Neuronal stem cell (in vitro differentiated cells): ENCODE measurements at regions not wholly inside any gene's neighbourhood (a gene's known extent, or its start where the extent isn't known, plus 50 kb on each side); places are given as distances from the start of the nearest gene placed in this dataset.

ENCODE experiments used
- DNase-seq: peaks from one replicate; pipeline ENCODE4 v3.0.0-alpha.2; 2013; ENCODE audit warnings: low spot score
- H2AFZ ChIP-seq: one replicate; pipeline ENCODE4 v1.6.1; 2013; ENCODE audit warnings: mild to moderate bottlenecking, low read length, inconsistent platforms
- H2AK5ac ChIP-seq: 2 replicates; pipeline ENCODE4 v1.6.1; 2013; ENCODE audit warnings: low read depth, mild to moderate bottlenecking, inconsistent platforms, low read length, moderate library complexity, mixed read lengths
- H2BK120ac ChIP-seq: 2 replicates; pipeline ENCODE4 v1.6.1; 2013; ENCODE audit warnings: low read depth, mild to moderate bottlenecking, inconsistent platforms, low read length, moderate library complexity, mixed read lengths
- H2BK12ac ChIP-seq: one replicate; pipeline ENCODE4 v1.6.1; 2013; ENCODE audit warnings: low read length, inconsistent platforms
- H2BK15ac ChIP-seq: 2 replicates; pipeline ENCODE4 v1.6.1; 2013; ENCODE audit warnings: mild to moderate bottlenecking, low read length, inconsistent platforms, mixed read lengths
- H2BK5ac ChIP-seq: one replicate; pipeline ENCODE4 v1.6.1; 2013; ENCODE audit warnings: inconsistent platforms, mild to moderate bottlenecking, low read length, moderate library complexity
- H3K14ac ChIP-seq: one replicate; pipeline ENCODE4 v1.6.1; 2013; ENCODE audit warnings: low read length, inconsistent platforms
- H3K18ac ChIP-seq: 2 replicates; pipeline ENCODE4 v1.6.1; 2013; ENCODE audit warnings: low read length, inconsistent platforms
- H3K23ac ChIP-seq: 2 replicates; pipeline ENCODE4 v1.6.1; 2013; ENCODE audit warnings: low read depth, mild to moderate bottlenecking, mixed read lengths, low read length, inconsistent platforms; ENCODE audit not compliant: poor library complexity
- H3K27ac ChIP-seq: replicated peaks from 3 replicates; pipeline ENCODE4 v1.5.1; 2013; ENCODE audit warnings: low read length, inconsistent platforms
- H3K27me3 ChIP-seq, 3 experiments: 2 replicates each; pipeline ENCODE4 v1.6.1; 2013; ENCODE audit warnings: low read length in 3 of 3, mild to moderate bottlenecking in 2 of 3, inconsistent platforms in 1 of 3, low read depth in 1 of 3, mixed read lengths in 1 of 3, moderate library complexity in 1 of 3; ENCODE audit not compliant: control insufficient read depth in 3 of 3, insufficient read depth in 3 of 3
- H3K36me3 ChIP-seq, 2 donors: replicated peaks in 1 of 2; 2 replicates each; pipeline ENCODE4 v1.6.1; 2013; ENCODE audit warnings: low read length in 2 of 2; ENCODE audit not compliant: control insufficient read depth in 2 of 2, insufficient read depth in 2 of 2
- H3K4ac ChIP-seq: 2 replicates; pipeline ENCODE4 v1.6.1; 2013; ENCODE audit warnings: inconsistent platforms, mild to moderate bottlenecking, low read length, moderate library complexity
- H3K4me1 ChIP-seq, 2 donors: 1 replicate in 1 of 2; 2 replicates in 1 of 2; pipeline ENCODE4 v1.6.1; 2013; ENCODE audit warnings: low read length in 2 of 2, low read depth in 1 of 2; ENCODE audit not compliant: control insufficient read depth in 2 of 2, insufficient read depth in 1 of 2
- H3K4me2 ChIP-seq: one replicate; pipeline ENCODE4 v1.6.1; 2013; ENCODE audit warnings: mild to moderate bottlenecking, low read length, inconsistent platforms; ENCODE audit not compliant: insufficient read depth, poor library complexity, severe bottlenecking
- H3K4me3 ChIP-seq, 2 donors: 2 replicates each; pipeline ENCODE4 v1.5.1; 2013; ENCODE audit warnings: low read length in 2 of 2, mild to moderate bottlenecking in 2 of 2, inconsistent platforms in 1 of 2, moderate library complexity in 1 of 2
- H3K79me1 ChIP-seq: one replicate; pipeline ENCODE4 v1.6.1; 2013; ENCODE audit warnings: low read depth, mild to moderate bottlenecking, inconsistent platforms, low read length, moderate library complexity
- H3K9ac ChIP-seq: one replicate; pipeline ENCODE4 v1.6.1; 2013; ENCODE audit warnings: mild to moderate bottlenecking, low read depth, low read length, inconsistent platforms; ENCODE audit not compliant: poor library complexity
- H3K9me3 ChIP-seq, 2 donors: replicated peaks in 1 of 2; 2 replicates each; pipeline versions ENCODE3 to v1.6.1; 2013; ENCODE audit warnings: low read length in 2 of 2, mild to moderate bottlenecking in 2 of 2, inconsistent platforms in 1 of 2, low read depth in 1 of 2, mixed read lengths in 1 of 2, moderate library complexity in 1 of 2; ENCODE audit not compliant: control insufficient read depth in 2 of 2, insufficient read depth in 1 of 2
- H4K8ac ChIP-seq: one replicate; pipeline ENCODE4 v1.6.1; 2013; ENCODE audit warnings: low read depth, mild to moderate bottlenecking, inconsistent platforms, low read length, moderate library complexity
- H4K91ac ChIP-seq: one replicate; pipeline ENCODE4 v1.6.1; 2013; ENCODE audit warnings: low read length, low read depth, mild to moderate bottlenecking, inconsistent platforms; ENCODE audit not compliant: poor library complexity
- WGBS, 2 donors: extraction: QIAGEN DNeasy Blood & Tissue Kit; methylation state at CpG; one replicate each; pipeline ENCODE4 v1.1.7; 2013; ENCODE audit warnings: missing lambda C conversion rate in 2 of 2, mixed read lengths in 1 of 2; ENCODE audit not compliant: insufficient read length in 2 of 2, insufficient replicate concordance in 1 of 2; ENCODE audit errors: extremely low coverage in 2 of 2; 5-methylcytosine and 5-hydroxymethylcytosine counted together

DNA sequence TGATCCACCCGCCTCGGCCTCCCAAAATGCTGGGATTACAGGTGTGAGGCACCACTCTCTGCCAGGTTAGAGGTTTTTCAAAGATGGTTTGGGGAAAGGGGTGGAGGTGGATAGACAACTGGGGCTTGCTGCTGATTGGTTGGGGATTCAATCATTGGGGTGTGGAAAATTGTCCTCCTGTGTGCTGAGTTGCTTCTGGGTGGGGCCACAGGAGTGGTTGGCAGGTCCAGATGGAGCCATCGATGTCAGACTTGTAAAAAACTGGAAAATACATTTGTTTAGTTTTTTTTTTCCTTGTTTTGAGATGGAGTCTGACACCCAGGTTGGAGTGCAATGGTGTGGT is 61.9 kb upstream of the CLINT1 start:
- Histone ChIP-seq H3K4me2 (no peak overlapping the region), H2BK5ac (no peak overlapping the region), H3K4me3 (no peak overlapping the region), H4K91ac (no peak overlapping the region), H3K14ac (no peak overlapping the region), H2AFZ (no peak overlapping the region), H3K9me3 (no peaks in the 10 kb centered on the region), H4K8ac (no peak overlapping the region), H3K18ac (no peak overlapping the region), H2BK120ac (no peak overlapping the region), H3K27me3 (no peaks in the 10 kb centered on the region), H3K4me1 (peaks cover 0 to 3% of the 10 kb centered on the region in 2 donors), H2AK5ac (no peak overlapping the region), H3K9ac (no peak overlapping the region), H3K79me1 (no peaks in the 10 kb centered on the region), H3K27ac (no peak overlapping the region), H2BK12ac (no peak overlapping the region), H2BK15ac (no peak overlapping the region), H3K23ac (no peak overlapping the region), H3K4ac (no peak overlapping the region), H3K36me3 (no peaks in the 10 kb centered on the region)
- no peak for DNase-seq
- no CpG with 5 or more reads among the region's 3 CpGs for WGBS, 2 donors

DNA sequence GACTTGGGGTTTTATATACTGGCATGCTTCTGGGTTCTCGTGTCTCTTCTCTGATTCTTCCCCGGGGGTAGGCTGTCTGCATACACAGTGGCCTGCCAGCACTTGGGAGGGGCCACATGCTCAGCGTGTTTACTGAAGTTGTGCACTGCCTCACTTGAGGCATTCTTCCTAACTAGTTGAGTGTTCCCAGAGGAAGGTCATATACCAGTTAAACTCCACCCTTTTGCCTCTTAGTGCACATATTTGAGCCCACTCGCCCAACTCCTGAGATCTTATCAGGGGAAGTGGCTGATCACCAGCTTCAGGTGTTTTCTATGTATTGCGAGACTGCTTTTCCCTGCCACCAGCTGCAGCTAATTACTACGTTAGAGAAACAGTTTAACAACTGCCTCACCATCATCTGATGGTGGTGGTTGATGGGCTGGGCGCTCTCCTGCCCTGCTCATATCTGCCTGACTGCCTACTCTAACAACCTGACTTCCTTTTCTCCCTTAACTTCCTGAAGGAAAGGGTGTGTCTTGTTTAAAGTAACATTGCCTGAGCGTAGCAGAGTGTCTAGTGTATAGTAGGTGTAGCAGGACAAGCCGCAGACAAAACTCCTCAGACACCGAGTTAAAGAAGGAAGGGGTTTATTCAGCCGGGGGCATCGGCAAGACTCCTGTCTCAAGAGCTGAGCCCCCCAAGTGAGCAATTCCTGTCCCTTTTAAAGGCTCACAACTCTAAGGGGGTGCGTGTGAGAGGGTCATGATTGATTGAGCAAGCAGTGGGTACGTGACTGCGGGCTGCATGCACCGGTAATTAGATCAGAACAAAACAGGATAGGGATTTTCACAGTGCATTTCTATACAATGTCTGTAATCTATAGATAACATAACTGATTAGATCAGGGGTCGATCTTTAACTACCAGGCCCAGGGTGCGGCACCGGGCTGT is 60.1 kb upstream of the CLINT1 start:
- Histone ChIP-seq H4K91ac (no peak overlapping the region), H3K27me3 (no peaks in the 10 kb centered on the region), H3K36me3 (no peaks in the 10 kb centered on the region), H3K23ac (no peak overlapping the region), H2BK12ac (no peak overlapping the region), H3K14ac (no peak overlapping the region), H2AFZ (no peak overlapping the region), H3K4me2 (no peak overlapping the region), H4K8ac (no peak overlapping the region), H3K79me1 (no peaks in the 10 kb centered on the region), H2AK5ac (no peak overlapping the region), H3K9ac (no peak overlapping the region), H3K4me1 (peaks cover 5% of the 10 kb centered on the region in 2 donors), H3K18ac (no peak overlapping the region), H3K9me3 (no peaks in the 10 kb centered on the region), H2BK15ac (no peak overlapping the region), H3K4me3 (no peak overlapping the region), H2BK120ac (no peak overlapping the region), H3K4ac (no peak overlapping the region), H3K27ac (no peak overlapping the region), H2BK5ac (no peak overlapping the region)
- no CpG with 5 or more reads among the region's 19 CpGs for WGBS, 2 donors
- DNase-seq, result no peak

DNA sequence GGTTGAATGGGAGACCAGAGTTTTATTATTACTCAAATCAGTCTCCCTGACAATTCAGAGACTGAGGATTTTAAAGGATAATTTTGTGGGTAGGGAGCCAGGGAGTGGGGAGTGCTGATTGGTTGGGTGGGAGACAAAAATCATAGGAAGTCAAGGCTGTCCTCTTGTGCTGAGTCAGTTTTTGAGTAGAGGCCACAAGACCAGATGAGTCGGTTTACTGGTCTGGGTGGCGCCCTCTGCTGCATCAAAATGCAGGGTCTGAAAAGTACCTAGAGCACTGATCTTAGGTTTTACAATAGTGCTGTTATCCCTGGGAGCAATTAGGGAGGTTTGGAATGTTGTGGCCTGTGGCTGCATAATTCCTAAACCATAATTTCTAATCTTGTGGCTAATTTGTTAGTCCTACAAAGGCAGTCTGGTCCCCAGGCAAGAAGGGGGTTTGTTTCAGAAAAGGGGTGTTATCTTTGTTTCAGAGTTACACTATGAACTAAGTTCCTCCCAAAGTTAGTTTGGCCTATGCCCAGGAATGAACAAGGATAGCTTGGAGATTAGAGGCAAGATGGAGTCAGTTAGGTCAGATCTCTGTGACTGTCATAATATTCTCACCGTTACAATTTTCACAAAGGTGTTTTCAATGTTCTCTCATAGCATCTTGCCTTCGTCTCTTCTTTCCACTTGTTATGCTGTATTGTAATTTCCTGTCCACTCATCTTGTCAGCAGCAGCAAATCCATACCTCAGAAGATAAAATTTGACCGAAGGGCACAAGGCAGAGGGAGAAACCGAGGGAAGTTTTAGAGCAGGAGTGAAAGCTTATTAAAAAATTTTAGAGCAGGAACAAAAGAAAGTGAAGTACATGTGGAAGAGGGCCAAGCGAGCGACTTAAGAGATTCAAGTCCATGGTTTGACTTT is 59.2 kb upstream of the CLINT1 start:
- Histone ChIP-seq H3K9me3 (no peaks in the 10 kb centered on the region), H4K91ac (no peak overlapping the region), H3K18ac (no peak overlapping the region), H3K4me3 (no peak overlapping the region), H2BK120ac (no peak overlapping the region), H3K79me1 (no peaks in the 10 kb centered on the region), H3K36me3 (no peaks in the 10 kb centered on the region), H3K9ac (no peak overlapping the region), H3K4me1 (peaks cover 5 to 10% of the 10 kb centered on the region in 2 donors), H2BK12ac (no peak overlapping the region), H3K23ac (no peak overlapping the region), H3K4me2 (no peak overlapping the region), H2BK5ac (no peak overlapping the region), H3K4ac (no peak overlapping the region), H3K14ac (no peak overlapping the region), H2BK15ac (no peak overlapping the region), H2AFZ (no peak overlapping the region), H3K27me3 (no peaks in the 10 kb centered on the region), H3K27ac (no peak overlapping the region), H2AK5ac (no peak overlapping the region), H4K8ac (no peak overlapping the region)
- DNase-seq, result no peak
- WGBS, 2 donors, result no CpG with 5 or more reads among the region's 8 CpGs

DNA sequence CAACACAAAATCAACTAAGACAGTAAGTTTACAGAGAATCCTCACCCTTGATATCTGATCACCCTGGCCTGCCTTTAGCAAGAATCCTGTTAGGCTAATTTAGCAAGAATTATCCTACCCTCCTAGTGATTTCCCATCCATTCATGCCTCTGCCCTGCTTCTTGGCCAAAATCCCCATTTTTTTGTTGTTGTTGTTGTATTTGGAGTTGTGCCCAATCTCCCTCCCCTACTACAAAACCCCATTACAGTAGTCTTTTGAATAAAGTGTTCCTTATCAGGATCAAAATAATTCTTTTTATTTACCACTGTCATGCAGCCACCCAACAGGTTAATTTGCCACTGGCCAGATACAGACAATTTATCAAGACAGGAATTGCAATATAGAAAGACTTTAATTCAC is 58.5 kb upstream of the CLINT1 start:
- no peak overlapping the region for H3K14ac ChIP-seq
- no peaks in the 10 kb centered on the region for H3K79me1 ChIP-seq
- H3K36me3 ChIP-seq, result no peaks in the 10 kb centered on the region
- H3K18ac ChIP-seq, result no peak overlapping the region
- peaks cover 8 to 16% of the 10 kb centered on the region in 2 donors for H3K4me1 ChIP-seq
- no peak overlapping the region for H4K8ac ChIP-seq
- H2BK15ac ChIP-seq, result no peak overlapping the region
- H3K27ac ChIP-seq, result no peak overlapping the region
- no peak overlapping the region for H2BK12ac ChIP-seq
- no peaks in the 10 kb centered on the region for H3K27me3 ChIP-seq
- H3K4me3 ChIP-seq, result no peak overlapping the region
- no peak overlapping the region for H2AK5ac ChIP-seq
- H2BK5ac ChIP-seq, result no peak overlapping the region
- no peak overlapping the region for H3K4me2 ChIP-seq
- H3K9me3 ChIP-seq, result no peaks in the 10 kb centered on the region
- H3K9ac ChIP-seq, result no peak overlapping the region
- no peak overlapping the region for H4K91ac ChIP-seq
- no peak overlapping the region for H2AFZ ChIP-seq
- H2BK120ac ChIP-seq, result no peak overlapping the region
- no peak overlapping the region for H3K4ac ChIP-seq
- DNase-seq, result no peak
- H3K23ac ChIP-seq, result no peak overlapping the region
